ENCODE measurements at regions not wholly inside any gene's neighbourhood (a gene's known extent, or its start where the extent isn't known, plus 50 kb on each side); places are given as distances from the start of the nearest gene placed in this dataset.

GRCh38 chr6:126939784-126940183 is 178.7 kb upstream of the RSPO3 start:
- Histone ChIP-seq H3K4me2 (ENCODE audit: low read depth, low read length) (no peak overlapping the region), H3K36me3 (replicated peaks; ENCODE audit: insufficient read depth, low read length) (no peaks in the 10 kb centered on the region), H3K79me2 (ENCODE audit: low read length) (no peaks in the 10 kb centered on the region), H3K27ac (ENCODE audit: low read length) (no peak overlapping the region), H3K27me3 (replicated peaks; ENCODE audit: insufficient read depth, low read length) (no peaks in the 10 kb centered on the region), H3K4me1 (ENCODE audit: low read length) (no peaks in the 10 kb centered on the region), H4K20me1 (ENCODE audit: insufficient read depth, low read length) (no peaks in the 10 kb centered on the region), H2AFZ (ENCODE audit: low read length) (no peak overlapping the region), H3K4me3 (ENCODE audit: low read length) (no peak overlapping the region), H3F3A (ENCODE audit: insufficient read depth, low read length) (no peaks in the 10 kb centered on the region), H3K9me3 (replicated peaks; ENCODE audit: insufficient read depth, low read length) (no peaks in the 10 kb centered on the region), H3K9me2 (replicated peaks; ENCODE audit: insufficient read depth, low read length) (no peaks in the 10 kb centered on the region), H3K9ac (ENCODE audit: low read length) (no peak overlapping the region)
- TF ChIP-seq EZH2 (optimal IDR thresholded peaks at IDR 0.05; ENCODE audit: low read depth, low read length): no peak
- no peak for TF ChIP-seq CTCF (IDR thresholded peaks at IDR 0.05; ENCODE audit: low read length)
- TF ChIP-seq EZH2phosphoT487 (IDR thresholded peaks at IDR 0.05; ENCODE audit: low read length): no peak
- DNase-seq: no peak

- Histone ChIP-seq H3K9me3 (replicated peaks; ENCODE audit: insufficient read depth, low read length) (no peaks in the 10 kb centered on the region), H3K9ac (ENCODE audit: low read length) (no peak overlapping the region), H3K4me1 (ENCODE audit: low read length) (no peaks in the 10 kb centered on the region), H3K4me2 (ENCODE audit: low read depth, low read length) (no peak overlapping the region), H2AFZ (ENCODE audit: low read length) (no peak overlapping the region), H3K79me2 (ENCODE audit: low read length) (no peaks in the 10 kb centered on the region), H3K27me3 (replicated peaks; ENCODE audit: insufficient read depth, low read length) (no peaks in the 10 kb centered on the region), H3K4me3 (ENCODE audit: low read length) (no peak overlapping the region), H4K20me1 (ENCODE audit: insufficient read depth, low read length) (no peaks in the 10 kb centered on the region), H3F3A (ENCODE audit: insufficient read depth, low read length) (no peaks in the 10 kb centered on the region), H3K27ac (ENCODE audit: low read length) (no peak overlapping the region), H3K36me3 (replicated peaks; ENCODE audit: insufficient read depth, low read length) (no peaks in the 10 kb centered on the region), H3K9me2 (replicated peaks; ENCODE audit: insufficient read depth, low read length) (no peaks in the 10 kb centered on the region)
- no peak for DNase-seq
- TF ChIP-seq CTCF (IDR thresholded peaks at IDR 0.05; ENCODE audit: low read length) (no peak), EZH2 (optimal IDR thresholded peaks at IDR 0.05; ENCODE audit: low read depth, low read length) (no peak), EZH2phosphoT487 (IDR thresholded peaks at IDR 0.05; ENCODE audit: low read length) (no peak)
Measured at GRCh38 chr6:126941751-126942150, 176.7 kb upstream of the RSPO3 start.

GRCh38 chr6:126944512-126944911 is 174.0 kb upstream of the RSPO3 start:
- TF ChIP-seq CTCF (IDR thresholded peaks at IDR 0.05; ENCODE audit: low read length) (no peak), EZH2 (optimal IDR thresholded peaks at IDR 0.05; ENCODE audit: low read depth, low read length) (no peak), EZH2phosphoT487 (IDR thresholded peaks at IDR 0.05; ENCODE audit: low read length) (no peak)
- Histone ChIP-seq H3K27me3 (replicated peaks; ENCODE audit: insufficient read depth, low read length) (no peaks in the 10 kb centered on the region), H3K4me2 (ENCODE audit: low read depth, low read length) (no peak overlapping the region), H3K9ac (ENCODE audit: low read length) (no peak overlapping the region), H3K27ac (ENCODE audit: low read length) (no peak overlapping the region), H2AFZ (ENCODE audit: low read length) (no peak overlapping the region), H4K20me1 (ENCODE audit: insufficient read depth, low read length) (no peaks in the 10 kb centered on the region), H3K4me1 (ENCODE audit: low read length) (no peaks in the 10 kb centered on the region), H3K36me3 (replicated peaks; ENCODE audit: insufficient read depth, low read length) (no peaks in the 10 kb centered on the region), H3K9me3 (replicated peaks; ENCODE audit: insufficient read depth, low read length) (no peaks in the 10 kb centered on the region), H3K9me2 (replicated peaks; ENCODE audit: insufficient read depth, low read length) (no peaks in the 10 kb centered on the region), H3F3A (ENCODE audit: insufficient read depth, low read length) (no peaks in the 10 kb centered on the region), H3K79me2 (ENCODE audit: low read length) (no peaks in the 10 kb centered on the region), H3K4me3 (ENCODE audit: low read length) (no peak overlapping the region)
- DNase-seq: no peak
